ENCODE measurements at regions not wholly inside any gene's neighbourhood (a gene's known extent, or its start where the extent isn't known, plus 50 kb on each side); places are given as distances from the start of the nearest gene placed in this dataset.

DNA sequence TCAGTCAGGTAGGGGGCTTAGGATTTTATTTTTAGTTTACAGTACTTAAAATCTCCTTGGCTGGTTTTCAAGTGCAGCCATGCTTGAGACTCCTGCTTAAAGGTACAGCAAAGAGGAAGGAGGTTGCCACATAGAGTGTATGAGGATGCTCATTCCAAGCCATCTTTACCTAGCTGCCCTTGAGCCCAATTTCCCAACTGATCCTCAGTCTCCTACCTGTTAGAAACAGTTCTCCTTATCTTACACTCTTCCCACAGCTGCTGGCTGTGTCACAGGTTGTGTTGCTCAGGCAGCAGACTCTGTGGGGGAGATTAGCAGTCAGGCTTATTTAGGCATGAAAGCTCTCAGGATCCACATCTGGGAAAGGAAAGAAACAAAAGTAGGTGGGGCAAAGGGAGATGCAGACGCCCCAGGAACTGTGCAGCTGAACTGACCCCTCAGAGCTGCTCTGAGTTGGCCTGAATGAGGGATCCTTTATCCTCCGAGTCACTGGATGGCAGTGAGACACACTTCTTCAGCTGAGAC lies 95.1 kb downstream of the NMUR2 start:
- intact Hi-C loops (cut with DNase I) = no loop called here
- Histone ChIP-seq H3K4me3 (no peak overlapping the region), H3K9me3 (no peaks in the 10 kb centered on the region), H3K4me1 (no peaks in the 10 kb centered on the region), H3K36me3 (no peaks in the 10 kb centered on the region), H3K27me3 (no peaks in the 10 kb centered on the region), H3K27ac (no peak overlapping the region)
- DNase-seq (no peak), ATAC-seq (no peak)
- no peak for TF ChIP-seq POLR2A (IDR thresholded peaks at IDR 0.05)
- TF ChIP-seq, protein P1, sequence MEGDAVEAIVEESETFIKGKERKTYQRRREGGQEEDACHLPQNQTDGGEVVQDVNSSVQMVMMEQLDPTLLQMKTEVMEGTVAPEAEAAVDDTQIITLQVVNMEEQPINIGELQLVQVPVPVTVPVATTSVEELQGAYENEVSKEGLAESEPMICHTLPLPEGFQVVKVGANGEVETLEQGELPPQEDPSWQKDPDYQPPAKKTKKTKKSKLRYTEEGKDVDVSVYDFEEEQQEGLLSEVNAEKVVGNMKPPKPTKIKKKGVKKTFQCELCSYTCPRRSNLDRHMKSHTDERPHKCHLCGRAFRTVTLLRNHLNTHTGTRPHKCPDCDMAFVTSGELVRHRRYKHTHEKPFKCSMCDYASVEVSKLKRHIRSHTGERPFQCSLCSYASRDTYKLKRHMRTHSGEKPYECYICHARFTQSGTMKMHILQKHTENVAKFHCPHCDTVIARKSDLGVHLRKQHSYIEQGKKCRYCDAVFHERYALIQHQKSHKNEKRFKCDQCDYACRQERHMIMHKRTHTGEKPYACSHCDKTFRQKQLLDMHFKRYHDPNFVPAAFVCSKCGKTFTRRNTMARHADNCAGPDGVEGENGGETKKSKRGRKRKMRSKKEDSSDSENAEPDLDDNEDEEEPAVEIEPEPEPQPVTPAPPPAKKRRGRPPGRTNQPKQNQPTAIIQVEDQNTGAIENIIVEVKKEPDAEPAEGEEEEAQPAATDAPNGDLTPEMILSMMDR (IDR thresholded peaks at IDR 0.05) = no peak
- 33% methylated on average over 2 of the region's 2 CpGs for WGBS (ENCODE audit: insufficient coverage, low coverage, low lambda C conversion rate, missing lambda C conversion rate)

DNA sequence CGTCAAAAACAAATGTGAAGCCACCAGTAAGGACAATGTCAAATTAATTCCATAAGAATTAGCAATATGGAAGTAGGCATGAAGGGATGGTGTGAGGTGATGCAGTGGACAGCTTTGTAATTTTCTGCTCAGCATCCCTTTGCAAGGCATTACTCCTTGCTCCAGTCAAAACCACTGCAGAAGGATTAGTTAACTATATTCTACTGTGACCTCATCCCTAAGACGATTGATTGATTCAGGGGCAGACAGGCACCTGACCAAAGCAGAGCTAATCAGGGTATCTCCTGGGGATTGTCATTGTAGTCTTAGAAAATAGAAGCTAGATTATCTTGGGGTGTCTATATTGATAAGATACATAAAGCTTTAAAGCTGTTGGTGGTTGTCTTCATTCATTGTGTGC lies 98.7 kb downstream of the NMUR2 start:
- no peak for DNase-seq
- Histone ChIP-seq H3K36me3 (no peaks in the 10 kb centered on the region), H3K9me3 (no peaks in the 10 kb centered on the region), H3K4me3 (no peak overlapping the region), H3K4me1 (no peaks in the 10 kb centered on the region), H3K27ac (no peak overlapping the region), H3K27me3 (no peaks in the 10 kb centered on the region)
- TF ChIP-seq, protein P1 (IDR thresholded peaks at IDR 0.05) = no peak
- TF ChIP-seq POLR2A (IDR thresholded peaks at IDR 0.05) = no peak
- no peak for ATAC-seq
- intact Hi-C loops (cut with DNase I) = no loop called here
- WGBS (ENCODE audit: insufficient coverage, low coverage, low lambda C conversion rate, missing lambda C conversion rate) = 50% methylated on average over 2 of the region's 2 CpGs

DNA sequence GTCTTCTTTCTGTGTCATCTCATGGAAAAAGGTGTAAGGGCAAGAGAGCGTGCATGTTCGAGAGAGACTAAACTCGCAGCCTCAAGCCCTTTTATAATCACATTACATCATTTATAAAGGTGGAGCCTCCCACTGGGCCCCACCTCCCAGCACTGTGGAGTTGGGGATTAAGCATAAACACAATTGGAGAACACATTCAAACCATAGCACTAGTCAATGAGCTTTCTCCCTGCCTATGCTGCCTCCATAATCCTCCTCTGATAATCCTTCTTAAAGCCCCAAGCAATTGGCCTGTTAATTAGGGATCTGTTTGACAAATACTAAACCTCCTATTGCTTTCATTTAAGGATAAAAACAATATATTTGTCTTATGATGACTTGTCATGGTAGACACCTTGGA lies 99.6 kb downstream of the NMUR2 start:
- WGBS (ENCODE audit: insufficient coverage, low coverage, low lambda C conversion rate, missing lambda C conversion rate) = 73% methylated on average over 3 of the region's 3 CpGs
- Histone ChIP-seq H3K4me1 (no peaks in the 10 kb centered on the region), H3K36me3 (no peaks in the 10 kb centered on the region), H3K27ac (no peak overlapping the region), H3K27me3 (no peaks in the 10 kb centered on the region), H3K4me3 (no peak overlapping the region), H3K9me3 (no peaks in the 10 kb centered on the region)
- DNase-seq = no peak
- ATAC-seq = no peak
- intact Hi-C loops (cut with DNase I) = no loop called here
- TF ChIP-seq, protein P1 (IDR thresholded peaks at IDR 0.05) = no peak
- TF ChIP-seq POLR2A (IDR thresholded peaks at IDR 0.05) = no peak

DNA sequence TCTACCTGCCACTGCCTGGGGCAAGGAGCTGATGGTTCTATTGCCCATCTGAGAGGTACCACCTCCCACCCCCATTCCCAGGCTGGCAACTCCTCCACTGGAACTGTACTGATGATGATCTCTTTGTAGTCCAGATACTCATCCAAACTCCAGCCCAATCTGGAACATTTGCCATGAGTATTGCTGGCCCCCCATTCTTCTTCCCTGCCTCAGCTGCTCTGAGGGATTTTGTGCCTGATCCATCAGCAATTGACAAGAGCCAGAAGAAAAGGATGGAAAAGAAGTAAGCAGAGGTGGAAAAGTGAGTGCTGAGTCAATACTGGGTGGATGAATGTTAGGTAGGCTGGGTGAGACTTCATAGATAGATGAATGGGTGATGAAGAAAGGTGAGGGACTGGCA lies 101.2 kb downstream of the NMUR2 start:
- H3K4me3 ChIP-seq = no peak overlapping the region
- H3K4me1 ChIP-seq = no peaks in the 10 kb centered on the region
- no peak overlapping the region for H3K27ac ChIP-seq
- TF ChIP-seq, protein P1 (IDR thresholded peaks at IDR 0.05) = no peak
- no peak for TF ChIP-seq POLR2A (IDR thresholded peaks at IDR 0.05)
- H3K36me3 ChIP-seq = no peaks in the 10 kb centered on the region
- H3K9me3 ChIP-seq = no peaks in the 10 kb centered on the region
- H3K27me3 ChIP-seq = no peaks in the 10 kb centered on the region
- intact Hi-C loops (cut with DNase I) = no loop called here
- ATAC-seq (no peak), DNase-seq (no peak)

DNA sequence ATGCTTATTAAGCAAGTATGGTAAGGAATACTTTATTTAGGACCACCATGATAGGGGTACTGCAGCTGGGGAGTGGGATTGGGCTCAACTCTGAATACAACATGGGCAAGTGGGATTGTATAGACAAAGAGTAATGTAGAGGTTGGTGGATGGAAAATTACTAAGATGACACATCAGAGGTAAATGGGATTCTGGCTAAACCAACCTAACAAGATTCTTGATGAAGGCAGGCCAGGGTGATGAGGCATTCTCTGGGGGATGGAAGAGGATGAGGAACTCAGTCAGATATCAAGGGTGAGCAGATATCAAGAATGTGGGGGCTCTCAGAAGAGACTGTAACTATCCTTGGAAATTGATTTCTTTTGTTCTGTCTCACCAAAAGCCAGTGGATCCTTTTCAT lies 107.2 kb downstream of the NMUR2 start:
- no peak overlapping the region for H3K27ac ChIP-seq
- H3K9me3 ChIP-seq = no peaks in the 10 kb centered on the region
- no peak for TF ChIP-seq POLR2A (IDR thresholded peaks at IDR 0.05)
- TF ChIP-seq, protein P1 (IDR thresholded peaks at IDR 0.05) = no peak
- no peaks in the 10 kb centered on the region for H3K36me3 ChIP-seq
- no peaks in the 10 kb centered on the region for H3K4me1 ChIP-seq
- no peak overlapping the region for H3K4me3 ChIP-seq
- DNase-seq = no peak
- intact Hi-C loops (cut with DNase I) = no loop called here
- ATAC-seq = no peak
- H3K27me3 ChIP-seq = no peaks in the 10 kb centered on the region

Data from right lobe of liver (tissue), 6 donors.